HG03095 (cell line): ENCODE measurements at regions not wholly inside any gene's neighbourhood (a gene's known extent, or its start where the extent isn't known, plus 50 kb on each side); places are given as distances from the start of the nearest gene placed in this dataset.
"Not testable (repeated sequence)": the region's sequence is repeated elsewhere in the genome, so short reads cannot be mapped to it uniquely, and the experiment has no call there.

Source experiments
- ATAC-seq: cut with Tn5 transposase; IDR thresholded peaks from one replicate; pipeline ENCODE4 v1.9.1; 2021; ENCODE audit warnings: moderate library complexity; ENCODE audit not compliant: unreplicated experiment

GRCh38 chr2:66317268-66317890, 117.5 kb upstream of the MEIS1 start:
- no peak for ATAC-seq

DNA sequence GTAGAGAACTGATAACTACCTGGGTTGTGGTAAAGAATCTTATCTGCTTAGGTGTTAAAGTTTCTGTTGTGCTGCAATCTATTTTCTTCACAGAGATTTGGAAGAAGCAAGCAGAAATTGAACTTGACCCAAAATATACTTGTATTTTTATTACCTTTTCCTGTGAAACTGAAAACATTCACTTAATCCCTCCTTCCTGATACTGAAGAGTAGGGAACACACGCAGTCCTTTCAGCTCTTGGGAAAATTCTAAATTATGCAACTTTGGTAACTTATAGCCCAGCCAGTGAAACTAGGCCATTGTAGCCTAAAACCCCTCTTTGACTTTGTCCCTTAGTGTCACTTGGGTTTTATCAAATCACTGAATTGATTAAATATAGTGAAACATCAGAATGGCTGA, 128.4 kb upstream of the MEIS1 start:
- no peak for ATAC-seq

DNA sequence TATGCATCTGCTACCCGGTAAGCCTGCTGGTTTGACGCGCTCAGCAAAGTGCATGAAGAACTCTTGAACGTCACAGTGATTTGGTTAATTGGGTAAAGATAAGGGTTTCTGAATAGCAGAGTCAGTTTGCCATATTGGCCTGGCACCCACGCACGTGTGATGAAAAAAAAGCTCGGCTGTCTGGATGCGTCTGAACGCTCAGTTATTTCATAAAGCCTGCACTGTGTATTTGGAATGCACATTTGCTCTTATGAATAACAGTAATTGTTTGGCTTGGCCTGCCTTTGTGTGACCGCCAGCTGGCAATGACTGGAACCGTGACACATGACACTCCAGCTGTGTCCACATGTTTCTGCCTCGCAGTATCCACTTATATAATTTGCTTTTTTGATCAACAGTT, 129.2 kb upstream of the MEIS1 start:
- ATAC-seq = no peak

GRCh38 chr2:66303471-66303870, 131.5 kb upstream of the MEIS1 start:
- ATAC-seq = no peak

- no peak for ATAC-seq
Observed at GRCh38 chr2:66301767-66302140, 133.2 kb upstream of the MEIS1 start.

DNA sequence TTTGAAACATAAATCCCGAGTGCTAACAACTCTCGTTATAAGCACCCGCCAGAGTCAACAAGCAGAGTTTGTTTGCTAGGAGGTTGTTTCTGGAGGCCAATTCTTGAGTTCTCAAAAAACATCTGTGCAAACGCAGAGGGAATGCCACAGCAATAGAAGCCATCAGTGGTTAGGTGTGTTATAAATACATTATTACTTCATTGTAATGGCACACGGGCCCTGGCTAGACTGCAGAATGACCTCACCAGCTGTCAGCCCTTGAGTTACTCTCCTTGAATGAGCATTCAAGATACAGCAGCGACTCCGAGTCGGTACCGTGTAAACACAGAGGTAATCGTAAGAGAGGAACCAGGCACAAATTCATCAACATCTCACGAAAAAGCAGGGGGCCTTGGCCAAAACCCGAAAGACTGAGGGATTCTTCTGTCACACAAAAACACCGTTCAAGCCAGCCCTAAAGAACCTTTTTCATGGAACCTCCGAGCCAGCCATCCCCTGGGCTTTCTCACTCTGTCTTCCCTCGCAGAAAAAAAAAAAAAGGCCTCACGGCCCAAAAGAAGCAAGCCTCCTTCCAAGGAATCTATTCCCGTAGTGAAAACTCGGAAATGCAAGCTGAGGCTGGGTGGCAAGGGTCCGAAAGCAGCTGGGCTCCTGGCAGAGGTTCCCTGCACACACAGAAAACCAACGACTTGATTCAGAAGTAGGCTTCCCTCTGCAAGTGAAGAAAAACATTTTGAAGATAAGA, 133.7 kb upstream of the MEIS1 start:
- no peak for ATAC-seq

DNA sequence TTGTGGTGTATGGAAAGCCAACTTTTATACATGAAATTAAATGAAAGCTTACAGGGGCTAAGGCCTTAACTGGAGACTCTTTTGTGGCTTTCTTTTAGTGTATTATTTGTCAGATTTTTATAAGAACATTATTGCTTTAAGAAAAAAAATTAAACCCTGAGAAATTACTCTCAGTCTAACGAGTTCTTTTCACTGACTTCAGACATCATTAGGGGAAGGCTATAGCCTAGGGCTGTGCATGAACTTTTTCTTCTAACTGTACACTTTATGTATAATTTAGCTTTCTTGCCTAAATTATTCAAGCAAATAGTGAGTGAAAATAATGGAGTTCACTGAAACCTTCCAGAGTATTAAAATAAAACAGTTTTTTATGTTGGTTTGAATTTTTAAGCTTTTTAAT, 151.1 kb upstream of the MEIS1 start:
- no peak for ATAC-seq

GRCh38 chr2:66281980-66282379, 152.9 kb upstream of the MEIS1 start:
- no peak for ATAC-seq

DNA sequence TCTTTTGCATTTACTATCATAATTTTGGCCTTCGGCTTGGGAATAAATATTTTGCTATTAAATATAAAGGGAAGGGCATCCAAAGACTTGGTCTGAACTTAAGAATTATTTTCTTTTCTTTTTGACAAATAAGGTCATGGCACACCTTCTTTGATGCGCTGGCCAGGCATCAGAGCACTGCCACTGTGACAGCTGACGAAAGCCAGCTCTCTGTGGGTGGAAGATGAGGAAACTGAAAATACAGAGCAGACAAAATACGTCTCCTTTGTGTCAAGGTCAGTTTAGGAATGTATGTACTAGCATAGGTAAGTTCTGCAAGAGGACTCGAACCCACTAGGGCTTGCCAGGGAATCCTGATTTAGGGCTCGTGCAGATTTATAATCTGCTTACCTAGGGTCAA, 155.9 kb upstream of the MEIS1 start:
- ATAC-seq = no peak

DNA sequence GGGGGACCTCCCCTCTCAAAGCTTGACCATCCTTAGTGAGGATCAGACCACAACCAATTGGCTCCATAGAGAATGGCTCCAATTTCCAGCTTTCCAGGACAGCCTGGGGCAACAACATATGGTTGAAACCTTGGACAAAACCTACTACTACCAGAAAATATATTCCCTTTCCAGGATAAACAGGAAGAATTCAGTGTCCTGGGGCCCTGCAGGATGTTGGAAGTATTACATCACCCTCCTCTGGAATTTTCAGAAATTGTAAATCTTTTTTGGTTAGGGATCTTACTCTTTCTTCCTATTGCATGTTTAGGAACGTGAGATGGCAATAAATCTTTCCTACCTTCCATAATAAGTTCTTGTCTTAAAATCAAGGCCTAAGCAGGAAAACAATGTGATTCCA, 158.9 kb upstream of the MEIS1 start:
- no peak for ATAC-seq

DNA sequence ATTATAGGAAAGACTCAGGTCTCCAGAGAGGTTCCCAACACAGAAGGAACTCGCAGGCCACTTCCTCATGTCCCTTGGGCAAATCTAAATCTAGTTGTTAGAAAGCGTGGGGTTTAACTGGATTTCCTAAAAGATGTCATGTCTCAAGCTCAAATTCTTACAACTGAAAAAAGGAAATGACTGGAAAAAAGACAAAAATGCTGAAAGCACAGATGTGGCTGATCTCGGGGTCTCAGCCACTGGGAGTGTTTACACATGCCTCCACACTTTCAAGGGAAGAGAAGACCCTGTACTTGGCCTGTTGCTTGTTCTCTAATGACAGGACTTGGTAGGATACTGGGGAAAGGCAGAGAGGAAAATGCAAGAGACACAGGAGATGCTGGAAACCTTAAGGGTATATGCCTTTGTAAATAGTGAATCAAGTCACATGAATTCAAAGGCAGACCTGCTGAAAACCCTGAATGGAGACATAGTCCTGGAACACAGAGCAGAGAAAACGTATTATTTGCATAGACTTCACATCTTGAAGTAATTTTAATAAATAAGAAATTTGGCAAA, 160.9 kb upstream of the MEIS1 start:
- ATAC-seq = no peak

DNA sequence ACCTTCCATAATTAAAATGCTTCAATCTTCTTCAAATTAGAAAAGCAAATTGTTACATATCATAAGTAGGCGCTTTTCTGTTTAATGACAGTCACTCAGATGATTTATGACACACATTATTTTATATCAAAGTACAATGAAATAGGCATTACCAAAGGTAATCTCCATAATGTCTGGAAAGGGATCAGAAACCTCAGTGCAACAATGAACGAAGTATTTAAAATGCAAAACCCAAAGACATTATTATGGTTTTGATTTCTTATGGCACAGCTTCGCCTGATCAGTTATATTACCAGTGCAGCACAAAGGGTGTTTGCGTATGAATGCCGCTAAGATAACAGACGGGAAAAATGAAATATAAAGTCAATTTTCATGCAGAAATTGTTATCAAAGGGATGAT, 162.2 kb upstream of the MEIS1 start:
- ATAC-seq = no peak

DNA sequence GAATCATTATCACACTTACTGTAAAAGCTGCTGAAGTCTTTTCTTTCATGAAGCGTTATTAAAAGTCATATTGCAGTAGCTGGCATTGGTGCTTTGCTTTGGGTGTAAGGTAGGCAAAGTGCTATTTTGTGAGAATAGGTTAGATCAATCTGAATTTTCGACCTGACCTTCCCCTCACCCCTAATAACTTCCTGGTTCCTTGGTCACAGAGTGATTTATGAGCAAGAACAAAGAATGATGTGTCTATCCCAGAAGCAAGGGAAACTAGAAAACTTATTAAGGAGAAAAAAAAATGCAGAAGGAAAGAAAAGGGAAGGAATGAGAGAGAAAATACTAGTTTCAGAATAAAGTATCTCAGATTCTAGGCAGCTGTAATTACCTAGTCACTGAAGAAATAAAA, 163.1 kb upstream of the MEIS1 start:
- no peak for ATAC-seq

- ATAC-seq = no peak
Observed at GRCh38 chr2:66270247-66270646, 164.7 kb upstream of the MEIS1 start.

DNA sequence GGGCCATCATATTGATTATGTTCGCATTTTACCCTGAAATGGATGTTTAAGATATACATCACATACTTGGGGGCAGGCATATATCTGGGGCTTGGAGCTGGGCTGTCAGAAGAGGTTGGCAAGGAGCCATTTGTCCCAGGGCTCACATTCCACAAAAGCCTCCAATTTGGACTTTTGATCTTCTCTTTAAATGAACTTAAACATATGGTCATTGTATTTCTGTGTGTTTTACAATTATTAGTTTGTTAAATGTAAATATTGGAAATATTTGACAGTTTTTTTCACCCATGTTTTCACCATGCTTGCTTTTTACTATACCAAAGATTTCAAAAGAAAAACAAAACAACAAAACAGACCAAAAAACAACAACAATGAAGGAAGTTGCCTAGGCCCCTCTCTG, 165.8 kb upstream of the MEIS1 start:
- no peak for ATAC-seq

DNA sequence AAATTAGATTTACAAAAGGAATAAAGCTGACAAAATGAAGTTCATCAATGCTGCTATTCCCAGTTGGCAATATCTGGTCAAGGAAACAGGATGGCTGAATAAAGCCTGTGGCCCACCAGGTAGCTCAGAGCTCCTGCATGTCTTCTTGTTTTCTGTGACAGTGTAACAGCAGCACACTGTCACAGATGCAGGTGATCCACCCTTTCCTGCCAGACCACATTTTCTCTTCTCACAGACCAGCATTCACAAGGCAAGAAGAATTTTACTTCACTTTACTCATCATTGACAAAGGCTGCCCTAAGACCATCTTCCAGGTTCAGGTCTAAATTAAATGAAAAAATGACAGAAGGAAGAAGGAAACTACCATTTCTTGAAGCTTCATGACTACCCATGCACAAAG, 166.2 kb upstream of the MEIS1 start:
- no peak for ATAC-seq

DNA sequence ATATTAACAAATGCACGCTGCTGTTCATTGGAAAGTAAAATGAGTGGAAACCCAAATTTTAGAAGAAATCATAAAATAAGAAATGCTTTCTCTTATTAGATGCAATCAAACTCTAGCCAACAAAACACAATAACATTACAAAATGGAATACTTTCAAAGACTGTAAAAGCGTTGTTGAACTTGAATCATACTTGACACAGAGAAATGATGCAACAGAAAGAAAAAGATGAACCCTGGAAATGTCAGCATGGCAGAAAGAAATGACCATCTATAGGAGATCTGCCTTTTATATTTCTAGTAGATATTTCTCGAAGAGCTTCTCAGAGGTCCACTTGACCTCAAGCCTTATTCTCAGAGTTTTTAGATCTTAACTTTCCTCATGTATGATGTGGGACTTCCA, 170.6 kb upstream of the MEIS1 start:
- no peak for ATAC-seq

DNA sequence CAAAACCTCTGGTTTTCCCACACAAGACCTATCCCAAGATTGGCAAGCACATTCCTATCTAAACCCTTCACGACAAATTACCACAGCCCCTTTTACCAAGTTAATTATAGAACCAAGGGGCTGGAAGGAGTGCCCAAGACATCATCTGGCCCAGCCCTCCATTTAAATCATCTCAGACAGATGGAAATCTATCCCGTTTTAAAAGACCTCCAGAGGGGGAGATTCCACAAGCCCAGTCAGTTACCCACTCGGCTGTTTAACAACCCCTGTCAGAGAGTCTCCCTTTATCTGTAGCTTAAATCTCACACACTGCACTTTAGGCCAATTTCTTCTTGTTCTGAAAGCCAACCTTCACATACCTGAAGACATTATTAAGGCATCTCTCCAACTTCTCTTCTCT, 179.1 kb upstream of the MEIS1 start:
- no peak for ATAC-seq

DNA sequence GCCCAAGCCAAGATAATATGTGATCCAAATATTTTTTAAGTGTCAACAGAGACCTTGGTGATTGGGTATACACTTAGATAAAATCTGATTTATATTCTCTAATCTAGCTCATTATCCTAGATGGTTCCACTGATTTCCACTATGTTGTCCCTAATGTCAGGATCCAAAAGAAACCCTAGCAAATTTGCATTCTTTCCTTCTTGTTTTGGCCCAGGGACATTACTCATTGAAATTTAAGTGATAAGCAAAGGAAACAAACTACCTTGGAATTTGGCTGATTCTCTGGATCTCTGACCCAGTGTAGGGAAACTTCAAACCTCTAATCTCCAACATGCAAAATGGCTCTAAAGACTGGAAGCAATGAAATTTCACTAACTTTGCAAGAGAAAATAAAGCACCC, 179.8 kb upstream of the MEIS1 start:
- ATAC-seq = no peak

- ATAC-seq = no peak
Observed at GRCh38 chr2:66253066-66253465, 181.9 kb upstream of the MEIS1 start.

DNA sequence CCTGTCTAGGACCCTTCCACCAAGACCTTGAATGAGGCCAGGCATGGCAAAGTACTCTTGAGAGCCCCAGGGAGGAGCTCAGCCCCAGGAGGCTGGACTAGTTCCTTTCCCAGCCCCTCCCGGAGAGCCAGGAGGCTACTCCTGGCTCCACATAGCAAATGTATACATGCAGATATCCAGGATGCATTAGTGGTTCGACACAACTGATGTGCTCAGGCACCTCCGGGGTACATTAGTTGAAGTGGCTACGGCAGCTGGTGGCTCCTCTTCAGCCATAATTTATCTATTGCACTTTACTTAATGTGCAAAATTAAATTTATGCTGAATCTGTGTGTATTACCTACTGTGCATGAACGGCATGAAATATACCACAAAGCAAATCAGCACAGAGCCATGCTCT, 182.8 kb upstream of the MEIS1 start:
- no peak for ATAC-seq

GRCh38 chr2:66251573-66251972, 183.4 kb upstream of the MEIS1 start:
- no peak for ATAC-seq

DNA sequence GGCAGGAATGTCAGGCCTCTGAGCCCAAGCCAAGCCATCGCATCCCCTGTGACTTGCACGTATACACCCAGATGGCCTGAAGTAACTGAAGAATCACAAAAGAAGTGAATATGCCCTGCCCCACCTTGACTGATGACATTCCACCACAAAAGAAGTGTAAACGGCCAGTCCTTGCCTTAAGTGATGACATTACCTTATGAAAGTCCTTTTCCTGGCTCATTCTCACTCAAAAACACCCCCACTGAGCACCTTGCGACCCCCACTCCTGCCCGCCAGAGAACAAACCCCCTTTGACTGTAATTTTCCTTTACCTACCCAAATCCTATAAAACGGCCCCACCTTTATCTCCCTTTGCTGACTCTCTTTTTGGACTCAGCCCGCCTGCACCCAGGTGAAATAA, 185.8 kb upstream of the MEIS1 start:
- ATAC-seq = not testable (repeated sequence)
